ENCODE measurements at regions not wholly inside any gene's neighbourhood (a gene's known extent, or its start where the extent isn't known, plus 50 kb on each side); places are given as distances from the start of the nearest gene placed in this dataset.

DNA sequence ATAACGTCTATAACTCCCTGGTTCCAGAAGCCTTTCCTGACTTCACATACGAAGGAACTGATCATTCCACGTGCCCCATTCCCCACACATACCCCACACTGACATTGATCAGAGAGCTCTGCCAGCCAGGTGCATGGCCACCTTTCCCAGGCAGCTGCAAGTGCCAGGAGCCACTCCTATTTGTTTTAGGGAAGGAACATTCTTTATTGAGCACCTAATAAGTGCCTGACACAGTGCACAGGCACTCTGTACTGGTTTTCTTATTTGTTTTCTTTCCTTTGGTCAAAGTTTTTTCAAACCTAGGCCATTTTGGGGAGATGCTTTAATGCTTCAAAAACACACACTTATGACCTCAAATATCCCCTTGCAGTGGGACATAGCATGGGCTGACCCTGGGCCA, 50.0 kb downstream of the PITPNM2 start:
- no peak for DNase-seq (ENCODE audit: low spot score)
- in situ Hi-C loops (cut with HindIII; ENCODE audit: low sequenced_read_pairs), result no loop called here

DNA sequence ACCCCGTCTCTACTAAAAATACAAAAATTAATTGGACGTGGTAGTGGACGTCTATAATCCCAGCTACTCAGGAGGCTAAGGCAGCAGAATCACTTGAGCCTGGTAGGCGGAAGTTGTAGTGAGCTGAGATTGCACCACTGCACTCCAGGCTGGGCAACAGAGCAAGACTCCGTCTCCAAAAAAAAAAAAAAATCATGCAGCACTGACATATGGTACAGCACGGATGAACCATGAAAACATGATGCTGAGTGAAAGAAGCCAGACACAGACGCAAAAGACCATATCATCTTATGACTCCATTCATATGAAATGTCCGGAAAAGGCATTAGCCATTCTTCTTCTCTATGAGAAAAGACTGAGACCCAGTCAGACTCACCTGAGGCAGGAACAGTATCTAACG, 50.4 kb downstream of the PITPNM2 start:
- in situ Hi-C loops (cut with HindIII; ENCODE audit: low sequenced_read_pairs), result no loop called here
- DNase-seq (ENCODE audit: low spot score), result no peak

DNA sequence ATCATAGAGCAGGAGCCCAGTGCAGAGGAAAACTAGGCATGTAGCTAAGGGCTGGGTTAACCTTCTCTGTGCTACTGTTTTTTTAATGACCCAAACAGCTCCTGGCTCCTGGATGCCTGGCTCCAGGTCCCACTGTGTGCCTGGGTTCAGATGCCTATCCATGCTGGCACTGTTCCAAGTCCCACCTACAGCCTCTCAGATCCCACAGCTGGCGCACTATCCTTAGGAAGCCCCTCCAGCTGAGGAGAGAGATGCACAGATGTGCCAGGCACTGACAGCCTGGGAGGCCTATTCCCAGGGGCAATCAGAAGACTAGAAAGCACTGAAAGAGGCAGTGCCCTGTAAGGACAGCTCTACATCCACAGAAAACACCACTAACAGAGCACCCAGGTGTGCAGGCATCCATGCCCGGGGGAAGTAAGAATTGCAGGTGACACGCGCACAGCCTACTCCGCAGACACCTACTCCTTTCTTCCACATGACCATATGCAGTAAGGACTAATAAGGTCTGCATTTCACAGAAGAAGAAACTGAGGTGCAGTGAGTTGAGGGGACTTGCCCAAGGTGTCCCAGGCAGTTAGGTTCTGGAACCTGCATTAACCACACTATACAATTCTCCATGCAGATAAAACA, 51.2 kb downstream of the PITPNM2 start:
- no peak for DNase-seq (ENCODE audit: low spot score)
- in situ Hi-C loops (cut with HindIII; ENCODE audit: low sequenced_read_pairs), result no loop called here

DNA sequence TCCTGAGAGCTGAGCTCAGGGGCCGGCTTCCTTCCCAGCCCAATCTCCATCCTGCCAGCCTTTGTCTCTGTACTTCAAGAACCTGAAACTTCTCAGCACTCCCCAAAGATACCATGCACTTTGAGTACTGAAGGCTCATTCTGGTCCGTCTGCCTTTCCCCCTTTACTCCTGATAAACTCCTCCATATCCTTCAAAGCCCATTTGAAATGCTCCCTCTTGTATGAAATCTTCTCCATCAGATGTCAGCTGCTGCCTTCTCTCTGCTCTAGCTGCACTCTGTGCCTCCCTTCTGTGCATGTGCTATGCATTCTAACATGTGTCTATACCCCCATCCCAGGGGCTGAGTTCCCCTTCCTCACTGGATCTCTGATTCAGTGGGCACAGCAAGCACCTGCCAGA, 52.1 kb downstream of the PITPNM2 start:
- DNase-seq (ENCODE audit: low spot score), result no peak
- in situ Hi-C loops (cut with HindIII; ENCODE audit: low sequenced_read_pairs), result no loop called here

DNA sequence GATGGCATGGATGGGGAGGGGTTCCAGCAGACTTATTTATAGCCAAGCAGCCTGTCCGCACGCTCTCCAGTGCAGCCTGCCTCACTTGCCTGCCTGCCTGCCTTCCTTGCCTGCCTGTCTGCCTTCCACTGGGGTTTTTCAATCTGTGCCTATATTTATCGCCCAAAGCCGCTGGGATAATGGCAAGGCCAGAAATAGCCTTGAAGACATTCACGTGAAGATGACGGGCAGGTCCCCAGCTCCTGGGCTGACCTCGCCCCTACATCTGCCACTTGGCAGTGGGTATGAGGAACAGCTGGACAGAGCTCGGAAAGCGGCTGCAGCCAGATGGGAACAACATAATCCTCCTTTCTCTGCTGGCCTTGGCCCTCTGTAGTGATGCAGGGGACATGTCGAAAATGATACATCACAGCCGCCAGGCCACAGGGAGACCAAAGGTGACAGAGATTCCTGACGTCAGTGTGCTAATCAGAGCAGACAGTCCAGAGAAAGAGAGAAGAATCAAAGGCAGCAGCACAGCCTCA, 53.3 kb downstream of the PITPNM2 start:
- in situ Hi-C loops (cut with HindIII; ENCODE audit: low sequenced_read_pairs), result no loop called here

DNA sequence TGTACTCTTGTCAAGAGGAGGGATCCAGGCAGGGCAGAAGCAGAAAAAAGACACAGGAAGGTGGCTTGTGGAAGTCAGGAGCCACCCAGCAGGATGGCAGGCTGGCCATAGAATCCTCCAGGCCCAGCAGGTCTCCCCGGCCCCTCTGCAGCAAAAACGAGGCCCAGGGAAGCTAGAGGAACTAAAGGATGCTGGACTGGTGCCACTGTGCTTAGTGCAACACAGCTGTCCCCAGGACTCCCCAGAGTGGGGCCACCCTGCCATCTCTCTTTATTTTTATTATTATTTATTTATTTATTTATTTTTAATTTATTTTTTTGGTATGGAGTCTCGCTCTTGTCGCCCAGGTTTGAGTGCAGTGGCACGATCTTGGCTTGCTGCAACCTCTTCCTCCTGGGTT, 54.1 kb downstream of the PITPNM2 start:
- DNase-seq (ENCODE audit: low spot score), result no peak
- in situ Hi-C loops (cut with HindIII; ENCODE audit: low sequenced_read_pairs), result no loop called here

More for the DNA sequence above, 53.3 kb downstream of the PITPNM2 start:
- peak; percentile 87 for DNase-seq (ENCODE audit: low spot score)

DNA sequence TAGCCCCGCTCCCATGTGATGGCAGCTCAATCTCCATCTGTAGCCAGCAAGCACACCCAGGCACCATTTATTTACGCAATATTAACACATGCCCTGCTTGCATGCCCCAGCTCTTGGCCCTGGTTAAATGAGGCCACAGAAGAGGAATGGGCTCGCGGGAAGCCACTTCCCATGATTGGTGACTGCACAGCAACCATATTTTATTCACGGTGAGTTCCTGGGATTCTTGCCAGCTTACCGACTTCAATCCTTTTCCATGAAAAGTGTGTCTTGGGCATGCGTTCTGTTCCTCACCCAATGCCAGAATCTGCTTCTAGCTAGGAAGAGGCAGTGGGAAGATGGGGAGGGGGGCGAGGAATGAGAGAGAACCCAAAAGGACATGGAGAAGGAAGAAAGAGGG, 54.7 kb downstream of the PITPNM2 start:
- in situ Hi-C loops (cut with HindIII; ENCODE audit: low sequenced_read_pairs), result no loop called here
- DNase-seq (ENCODE audit: low spot score), result peak; percentile 58

DNA sequence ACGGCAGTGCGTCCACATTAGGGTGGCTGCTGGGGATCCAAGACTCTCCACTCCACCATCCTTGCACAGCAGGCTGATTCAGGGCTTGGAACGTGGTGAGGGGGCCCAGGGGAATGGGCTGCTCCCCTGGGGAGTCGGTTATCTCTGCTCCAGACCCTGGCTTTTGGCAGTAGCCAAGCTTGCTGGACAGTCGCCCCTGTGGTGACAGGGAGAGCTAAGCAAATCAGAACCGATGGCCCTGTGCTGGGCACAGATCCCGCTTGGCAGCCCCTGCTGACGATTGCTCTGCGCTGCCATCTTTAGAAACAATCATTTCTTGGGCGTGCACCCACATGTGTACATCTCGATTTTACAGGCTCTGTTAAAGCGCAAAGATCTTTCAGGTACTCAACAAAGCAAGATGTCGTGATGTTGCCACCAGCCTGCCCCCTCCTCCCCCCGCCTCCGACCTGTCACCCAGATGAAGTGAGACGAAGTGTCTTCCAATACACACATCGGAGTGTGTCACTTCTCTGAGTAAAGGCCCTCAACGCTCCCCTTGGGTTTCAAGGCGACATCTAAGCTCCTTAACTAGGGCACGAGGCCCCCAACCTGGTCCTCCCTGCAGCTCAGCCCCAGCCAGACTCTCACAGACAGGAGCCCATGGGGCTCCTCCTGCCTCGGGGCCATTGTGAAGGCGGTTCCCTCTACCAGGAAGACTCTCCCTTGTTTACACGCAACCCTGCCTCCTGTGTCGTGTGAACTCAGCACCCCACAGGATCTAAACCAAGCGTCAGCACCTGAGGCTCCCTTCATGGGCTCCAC, 55.6 kb downstream of the PITPNM2 start:
- DNase-seq (ENCODE audit: low spot score), result no peak
- in situ Hi-C loops (cut with HindIII; ENCODE audit: low sequenced_read_pairs), result no loop called here

DNA sequence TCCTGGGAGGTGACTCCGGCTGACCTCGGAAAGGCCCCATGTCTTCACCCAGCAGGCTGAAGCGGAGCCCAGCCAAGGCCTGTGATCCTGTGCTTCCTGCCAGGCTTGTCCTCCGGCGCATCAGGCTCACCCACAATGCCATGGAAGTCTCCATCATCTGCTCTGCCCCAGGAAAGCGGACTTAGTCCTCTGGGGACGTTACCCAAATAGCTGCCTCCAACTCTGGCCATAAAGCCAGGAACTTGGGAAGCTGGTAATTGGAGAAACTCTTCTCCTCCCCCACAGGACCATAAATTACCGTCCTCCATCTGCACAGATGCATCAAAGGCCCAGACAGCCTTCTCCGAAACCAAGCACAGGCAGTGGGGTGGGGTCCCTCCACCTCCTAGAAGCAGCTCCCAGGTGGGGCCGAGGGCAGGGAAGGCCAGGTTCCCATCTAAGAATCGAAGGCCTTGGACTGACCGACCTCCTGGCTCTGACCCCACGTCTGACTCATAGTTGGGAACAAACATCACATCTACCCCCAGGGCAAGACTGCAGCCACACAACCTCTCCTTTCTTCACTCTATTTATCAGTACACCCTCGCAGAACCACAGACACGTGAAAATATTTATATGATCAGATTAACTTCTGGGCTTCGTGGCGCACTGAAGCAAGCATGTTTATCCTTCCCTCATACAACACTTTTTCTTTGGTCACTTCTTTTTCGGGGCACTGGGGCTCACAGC, 56.4 kb downstream of the PITPNM2 start:
- no peak for DNase-seq (ENCODE audit: low spot score)
- in situ Hi-C loops (cut with HindIII; ENCODE audit: low sequenced_read_pairs), result no loop called here

DNA sequence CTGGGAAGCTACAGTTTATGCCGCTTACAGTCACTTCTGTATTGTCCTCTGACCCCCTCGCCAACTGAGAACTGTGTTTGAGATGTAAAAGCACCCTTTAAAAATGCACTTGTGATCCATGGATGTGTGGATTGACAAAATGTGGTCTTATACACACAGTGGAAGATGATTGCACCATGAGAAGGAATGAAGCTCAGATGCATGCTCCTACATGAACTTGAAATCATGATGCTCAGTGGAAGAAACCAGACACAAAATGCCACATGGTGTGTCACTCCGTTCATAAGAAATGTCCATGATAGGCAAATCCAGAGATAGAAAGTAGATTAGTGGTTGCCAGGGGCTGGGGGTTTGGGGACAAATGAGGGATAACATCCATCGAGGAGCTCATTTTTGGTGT, 58.0 kb downstream of the PITPNM2 start:
- DNase-seq (ENCODE audit: low spot score), result no peak
- in situ Hi-C loops (cut with HindIII; ENCODE audit: low sequenced_read_pairs), result no loop called here

DNA sequence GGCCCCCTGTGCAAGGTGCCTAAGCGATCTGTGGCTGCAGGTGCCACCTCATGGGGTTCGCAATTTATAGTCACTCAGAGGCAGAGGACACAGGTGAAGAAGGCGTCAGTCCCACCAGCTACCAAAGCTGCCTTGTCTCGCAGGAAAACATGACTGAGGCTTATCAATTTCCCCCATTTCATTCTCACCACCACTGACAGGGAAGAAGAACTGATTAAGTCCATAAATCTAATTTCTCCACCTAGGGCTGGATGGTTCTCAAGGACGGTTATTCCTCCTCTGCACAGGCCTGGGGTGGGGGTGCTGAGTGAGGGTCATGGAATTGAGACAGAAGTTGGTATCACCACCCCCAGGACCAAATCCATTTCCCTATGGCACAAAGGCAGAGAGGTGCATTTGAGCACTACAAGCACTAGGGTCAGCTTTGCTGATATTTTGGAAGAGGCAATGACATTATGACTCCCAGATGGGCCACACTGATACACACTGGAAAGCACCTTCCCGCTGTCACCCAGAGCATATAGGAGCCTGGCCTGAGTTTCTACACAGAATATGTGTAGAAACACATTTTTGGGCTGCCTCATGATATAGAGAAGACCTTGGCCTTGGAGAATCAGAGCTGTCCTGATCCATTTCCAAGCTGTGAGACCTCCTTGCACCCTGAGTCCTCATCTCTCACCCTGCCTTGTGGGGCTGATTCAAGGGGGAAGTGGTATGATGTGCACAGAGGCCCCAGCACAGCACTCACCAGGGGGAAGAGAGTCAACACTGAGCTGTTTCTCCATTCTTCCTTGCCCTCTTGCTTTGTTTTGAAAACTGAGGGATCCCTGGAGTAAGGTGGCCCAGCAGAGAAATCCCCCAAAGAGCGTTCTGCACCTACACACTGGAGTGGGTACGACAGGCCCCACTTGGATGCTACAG, 59.4 kb downstream of the PITPNM2 start:
- no peak for DNase-seq (ENCODE audit: low spot score)
- in situ Hi-C loops (cut with HindIII; ENCODE audit: low sequenced_read_pairs), result no loop called here

DNA sequence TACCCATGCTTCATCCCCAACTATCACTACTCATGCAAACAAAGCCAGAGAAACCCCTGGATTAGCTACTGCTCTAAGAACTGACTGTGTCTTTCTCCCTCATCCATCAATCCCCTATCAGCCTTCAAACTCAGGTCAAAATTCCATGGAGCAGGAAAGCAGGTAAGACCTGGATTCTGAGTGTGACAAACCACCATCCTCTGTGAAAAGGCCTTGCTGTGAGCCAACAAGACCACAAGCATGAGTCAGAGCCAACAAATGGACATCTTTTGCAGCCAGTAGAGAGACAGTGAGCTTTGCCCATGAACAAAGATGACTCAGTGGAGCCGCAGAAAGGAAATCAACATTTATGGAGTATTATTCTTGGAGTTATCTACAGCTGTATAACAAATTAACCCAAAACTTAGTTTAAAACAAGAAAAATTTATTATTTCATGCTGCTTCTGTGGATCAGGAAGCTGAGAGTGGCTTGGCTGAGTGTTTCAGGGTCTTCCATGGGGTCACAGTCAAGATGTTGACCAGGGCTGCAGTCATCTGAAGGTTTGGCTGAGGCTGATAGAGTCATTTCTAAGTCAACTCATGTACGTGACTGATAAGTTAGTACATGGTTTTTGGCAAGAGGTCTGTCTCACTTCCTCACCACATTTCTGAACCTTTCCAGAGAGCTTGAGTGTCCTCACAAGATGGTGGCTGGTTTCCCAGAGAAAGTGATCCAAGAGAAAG, 61.1 kb downstream of the PITPNM2 start:
- in situ Hi-C loops (cut with HindIII; ENCODE audit: low sequenced_read_pairs), result no loop called here

DNA sequence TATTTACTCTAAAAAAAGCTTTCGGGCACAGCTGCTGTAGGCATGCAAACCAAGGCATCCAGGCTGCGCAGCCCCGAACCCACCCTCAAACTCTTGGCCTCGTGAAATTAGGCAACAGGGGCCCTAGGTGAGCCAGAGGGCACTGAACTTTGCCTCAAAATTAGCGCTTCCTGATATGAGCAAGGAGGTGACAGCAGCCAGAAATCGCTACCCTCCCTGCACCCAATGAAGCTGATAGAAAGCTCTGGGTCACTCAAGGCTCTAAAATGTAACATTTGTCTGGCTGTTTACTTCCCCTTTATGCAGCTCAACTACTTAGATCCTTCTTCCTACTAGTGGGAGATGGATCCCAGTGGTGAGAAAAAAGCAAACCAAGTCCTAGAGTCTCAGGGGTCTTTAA, 61.8 kb downstream of the PITPNM2 start:
- DNase-seq (ENCODE audit: low spot score), result no peak
- in situ Hi-C loops (cut with HindIII; ENCODE audit: low sequenced_read_pairs), result no loop called here

More for the DNA sequence above, 61.1 kb downstream of the PITPNM2 start:
- no peak for DNase-seq (ENCODE audit: low spot score)

DNA sequence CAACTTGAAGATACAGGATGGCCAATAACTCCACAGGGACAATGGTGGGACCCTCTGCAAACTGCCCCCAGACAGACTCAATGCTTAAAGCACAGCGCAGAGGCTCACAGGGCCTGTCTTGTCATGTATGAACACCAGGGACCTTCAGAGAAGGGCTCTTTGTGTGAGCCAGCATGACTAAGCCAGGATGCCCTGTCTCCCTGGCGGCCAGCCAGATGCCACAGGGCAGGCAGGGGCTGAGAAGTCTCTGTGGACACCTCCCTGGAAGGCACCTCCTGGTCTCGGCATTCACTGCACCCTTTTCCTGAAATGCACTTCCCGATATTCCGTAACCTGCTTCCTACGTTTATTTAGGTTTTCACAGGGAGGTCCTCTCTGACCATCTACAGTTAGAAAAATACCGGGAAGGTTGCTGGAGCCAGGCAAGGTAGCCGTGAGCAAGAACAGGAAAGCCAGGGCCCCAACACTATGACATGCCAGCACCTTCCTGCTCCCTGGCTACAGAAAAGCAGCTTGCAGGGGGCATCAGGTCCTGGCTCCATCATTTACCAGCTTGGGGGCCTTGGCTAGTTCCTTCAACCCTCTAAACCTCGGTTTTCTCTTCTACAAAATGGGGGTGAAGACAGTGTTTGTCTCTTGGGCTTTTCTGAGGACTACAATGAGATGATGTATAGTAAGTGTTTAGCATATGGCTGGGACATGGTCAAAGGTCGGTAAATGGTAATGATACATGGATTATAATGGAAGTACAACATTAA, 65.0 kb downstream of the PITPNM2 start:
- DNase-seq (ENCODE audit: low spot score), result peak; percentile 66
- in situ Hi-C loops (cut with HindIII; ENCODE audit: low sequenced_read_pairs), result no loop called here

DNA sequence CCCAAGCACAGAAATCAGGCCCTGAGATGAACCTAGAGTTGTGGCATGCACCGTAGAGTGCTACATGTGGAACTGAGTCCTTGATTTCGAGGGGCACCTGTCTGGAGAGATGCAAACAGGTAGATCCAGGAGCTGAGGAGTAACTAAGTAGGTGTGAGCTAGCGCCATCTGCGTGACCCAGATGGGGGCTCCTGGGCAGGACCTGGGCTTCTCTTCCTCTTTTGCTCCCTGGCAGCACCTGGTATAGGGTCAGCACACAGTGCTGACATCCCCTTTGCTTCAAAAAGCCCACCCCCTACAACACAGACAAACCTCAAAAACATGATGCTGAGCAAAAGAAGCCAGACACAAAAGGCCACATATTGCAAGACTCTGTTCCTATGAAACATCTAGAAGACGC, 65.8 kb downstream of the PITPNM2 start:
- no peak for DNase-seq (ENCODE audit: low spot score)
- in situ Hi-C loops (cut with HindIII; ENCODE audit: low sequenced_read_pairs), result no loop called here

DNA sequence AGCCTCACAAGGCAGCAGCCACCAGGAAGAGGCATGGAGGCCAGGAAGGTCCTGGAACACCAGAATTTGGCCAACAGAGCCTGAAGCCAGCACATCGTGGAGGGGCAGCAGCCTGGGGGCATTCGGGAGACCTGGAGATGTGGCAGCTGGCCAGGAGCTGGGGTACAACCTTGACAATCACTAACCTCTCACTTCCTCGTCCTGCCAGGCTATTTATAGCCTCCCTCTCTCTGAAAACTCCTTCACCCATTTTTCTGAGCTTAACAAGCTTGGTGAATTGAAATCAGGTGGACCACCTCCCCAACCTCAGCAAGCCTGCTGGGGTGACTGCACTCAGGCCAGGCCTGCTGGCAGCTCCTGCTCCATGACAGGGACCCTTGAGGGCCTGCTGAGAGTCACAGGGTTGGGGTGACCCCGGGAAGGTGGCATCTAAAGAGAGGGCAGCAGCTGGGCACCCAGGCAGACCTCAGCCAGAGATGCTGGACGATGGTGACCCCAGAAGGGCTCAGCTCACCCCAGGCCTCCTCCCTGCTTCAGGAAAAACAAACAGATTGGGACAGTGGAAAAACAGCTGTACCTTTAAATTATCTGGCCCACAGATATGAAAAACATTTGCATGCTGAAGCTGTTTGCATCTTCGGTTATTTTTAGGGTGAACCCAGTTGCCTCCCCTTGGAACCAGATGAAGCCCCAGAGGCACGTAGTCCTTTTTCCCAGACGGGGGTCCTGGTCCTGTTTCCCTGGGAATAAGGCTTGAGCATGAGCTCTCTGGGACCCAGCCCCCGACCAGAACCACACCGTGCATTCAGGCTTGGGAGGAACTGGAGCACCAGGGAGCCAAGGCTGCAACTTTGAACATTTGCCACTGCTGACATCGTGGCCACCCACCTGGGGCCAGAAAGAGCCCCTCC, 67.0 kb downstream of the PITPNM2 start:
- in situ Hi-C loops (cut with HindIII; ENCODE audit: low sequenced_read_pairs), result no loop called here
- DNase-seq (ENCODE audit: low spot score), result no peak

DNA sequence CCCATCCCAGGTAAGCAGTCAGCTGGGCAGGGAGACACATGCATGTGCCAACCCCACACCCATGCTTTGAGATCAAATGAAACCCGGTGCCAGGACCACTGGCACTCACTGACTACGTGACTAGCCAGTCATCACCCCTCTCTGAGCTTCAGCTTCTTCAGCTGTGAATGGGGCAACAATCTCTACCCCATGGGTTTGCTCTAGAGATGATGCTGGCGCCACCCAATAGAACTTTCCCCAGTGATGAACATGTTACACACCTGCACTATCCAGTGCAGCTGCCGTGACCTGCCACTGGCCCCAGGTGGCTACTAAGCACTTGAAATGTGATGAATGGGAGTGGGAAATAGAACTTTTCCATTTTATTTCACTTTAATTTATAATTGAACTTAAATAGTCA, 70.3 kb downstream of the PITPNM2 start:
- no peak for DNase-seq (ENCODE audit: low spot score)
- in situ Hi-C loops (cut with HindIII; ENCODE audit: low sequenced_read_pairs), result no loop called here
